HFFc6 (cell line): ENCODE measurements at regions not wholly inside any gene's neighbourhood (a gene's known extent, or its start where the extent isn't known, plus 50 kb on each side); places are given as distances from the start of the nearest gene placed in this dataset.

Experiments used
- DNase-seq: peaks from one replicate; pipeline ENCODE4 v3.0.0-alpha.2; 2018
- H3K27ac Mint-ChIP-seq: 2 replicates; pipeline ENCODE4 v1.8.0; 2020; ENCODE audit warnings: mild to moderate bottlenecking, mixed read lengths
- H3K27me3 Mint-ChIP-seq: 2 replicates; pipeline ENCODE4 v1.8.0; 2021; ENCODE audit warnings: mild to moderate bottlenecking, moderate library complexity, mixed read lengths; ENCODE audit not compliant: insufficient read depth
- H3K36me3 Mint-ChIP-seq: 2 replicates; pipeline ENCODE4 v1.8.0; 2021; ENCODE audit warnings: low read depth, mixed read lengths
- H3K4me1 Mint-ChIP-seq: 2 replicates; pipeline ENCODE4 v1.8.0; 2020; ENCODE audit warnings: low read depth, mixed read lengths
- H3K4me3 Mint-ChIP-seq: 2 replicates; pipeline ENCODE4 v1.8.0; 2020; ENCODE audit warnings: mild to moderate bottlenecking, moderate library complexity, mixed read lengths
- H3K9me3 Mint-ChIP-seq: 2 replicates; pipeline ENCODE4 v1.8.0; 2020; ENCODE audit warnings: mild to moderate bottlenecking, mixed read lengths
- CTCF ChIP-seq: fragments of 200-600 bp; sonication (generic); IDR thresholded peaks from 2 replicates; pipeline ENCODE4 v1.5.0; 2021; ENCODE audit warnings: antibody characterized with exemption, mild to moderate bottlenecking

GRCh38 chr9:78882481-78882880 is 585.6 kb downstream of the PSAT1 start:
- Mint-ChIP-seq H3K27ac (no peak overlapping the region), H3K9me3 (no peaks in the 10 kb centered on the region), H3K4me1 (peaks cover 77% of the 10 kb centered on the region), H3K27me3 (no peaks in the 10 kb centered on the region), H3K4me3 (no peak overlapping the region), H3K36me3 (peaks cover 7% of the 10 kb centered on the region; the same call in 1 of the 2 replicates)
- no peak for TF ChIP-seq CTCF
- DNase-seq: no peak

GRCh38 chr9:78884611-78885150 is 587.8 kb downstream of the PSAT1 start:
- Mint-ChIP-seq H3K27me3 (no peaks in the 10 kb centered on the region), H3K9me3 (peaks cover 3% of the 10 kb centered on the region; the same call in 1 of the 2 replicates), H3K4me1 (peaks cover 76% of the 10 kb centered on the region), H3K4me3 (no peak overlapping the region), H3K36me3 (peaks cover 10% of the 10 kb centered on the region), H3K27ac (peak overlapping the region; percentile 42)
- DNase-seq: no peak
- TF ChIP-seq CTCF: no peak

DNA sequence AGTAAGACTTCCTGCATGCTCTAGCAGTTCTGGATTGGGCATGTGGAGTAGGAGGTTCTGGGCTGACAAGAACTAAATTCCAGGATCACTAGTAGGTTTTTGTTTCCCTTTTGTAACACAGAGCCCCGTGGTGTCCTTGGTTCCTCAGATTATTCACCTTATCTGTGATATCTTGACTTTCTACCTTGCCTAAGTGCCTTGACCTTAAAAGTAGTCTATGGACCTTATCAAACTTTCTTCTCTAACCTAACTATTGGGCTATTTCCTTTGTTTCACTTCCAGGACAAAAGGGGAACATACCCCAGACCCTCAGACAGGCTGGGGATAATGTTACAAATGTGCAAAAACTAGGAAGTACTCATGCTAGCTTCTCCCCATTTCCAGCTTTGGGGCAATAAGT is 595.3 kb downstream of the PSAT1 start:
- Mint-ChIP-seq H3K27me3 (no peaks in the 10 kb centered on the region), H3K4me1 (peaks cover 58% of the 10 kb centered on the region), H3K27ac (no peak overlapping the region), H3K4me3 (no peak overlapping the region), H3K36me3 (peaks cover 19% of the 10 kb centered on the region), H3K9me3 (peaks cover 12% of the 10 kb centered on the region)
- DNase-seq: no peak
- TF ChIP-seq CTCF: no peak

DNA sequence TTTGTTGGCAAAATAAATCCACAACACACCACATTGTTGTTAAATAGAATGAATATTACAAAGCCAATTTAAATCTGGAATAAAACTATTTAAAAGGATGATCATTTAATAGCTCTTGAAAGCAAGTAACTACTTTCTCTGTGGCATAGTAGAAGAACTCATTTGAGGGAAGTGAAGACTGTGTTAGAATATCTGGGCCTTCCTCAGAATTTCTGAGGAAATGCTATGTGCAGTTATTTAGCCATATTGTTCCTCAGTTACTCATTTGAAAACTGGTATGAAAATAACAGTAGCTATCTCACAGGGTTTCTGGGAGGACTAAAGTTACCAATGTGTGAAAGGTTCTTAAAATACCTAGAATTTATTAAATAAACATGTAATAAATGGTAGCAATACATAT is 595.8 kb downstream of the PSAT1 start:
- Mint-ChIP-seq H3K4me3 (no peak overlapping the region), H3K27me3 (no peaks in the 10 kb centered on the region), H3K36me3 (peaks cover 19% of the 10 kb centered on the region), H3K9me3 (peaks cover 12% of the 10 kb centered on the region), H3K27ac (no peak overlapping the region), H3K4me1 (peaks cover 64% of the 10 kb centered on the region)
- DNase-seq: no peak
- TF ChIP-seq CTCF: no peak

DNA sequence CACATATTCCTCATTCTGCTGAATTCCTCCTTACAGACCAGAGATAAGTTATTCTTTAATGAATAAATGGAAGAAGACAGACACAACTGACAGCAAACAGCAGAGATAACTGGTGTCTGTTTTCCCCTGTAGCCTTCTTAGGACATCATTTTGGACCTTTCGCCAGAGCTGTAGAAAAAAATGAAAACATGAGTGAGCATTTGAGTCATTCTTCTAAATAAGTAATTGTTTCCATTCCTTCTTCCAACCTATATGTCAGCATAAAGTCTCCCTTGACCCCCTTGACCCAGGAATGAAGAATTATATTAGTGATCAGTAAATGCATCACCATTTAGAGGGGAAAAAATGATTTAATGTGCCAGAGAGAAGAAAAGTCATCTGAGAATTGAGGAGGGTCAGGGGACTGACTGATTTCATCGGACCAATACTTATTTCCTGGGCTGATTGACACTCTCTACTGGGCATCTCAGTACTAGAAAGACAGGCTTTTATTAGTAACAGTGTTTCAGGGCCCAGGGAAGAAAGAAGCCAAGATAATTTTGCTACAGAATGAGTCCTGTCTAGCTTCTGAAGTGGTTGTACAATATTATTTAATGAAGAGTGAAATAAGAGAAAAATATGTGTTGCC is 597.0 kb downstream of the PSAT1 start:
- TF ChIP-seq CTCF: no peak
- H3K27me3 Mint-ChIP-seq: no peaks in the 10 kb centered on the region
- no peak overlapping the region for H3K4me3 Mint-ChIP-seq
- peaks cover 12% of the 10 kb centered on the region for H3K9me3 Mint-ChIP-seq
- DNase-seq: no peak
- H3K27ac Mint-ChIP-seq: peak overlapping the region; percentile 71
- H3K36me3 Mint-ChIP-seq: peaks cover 19% of the 10 kb centered on the region
- peaks cover 68% of the 10 kb centered on the region for H3K4me1 Mint-ChIP-seq
